ENCODE measurements at regions not wholly inside any gene's neighbourhood (a gene's known extent, or its start where the extent isn't known, plus 50 kb on each side); places are given as distances from the start of the nearest gene placed in this dataset.

- CTCF ChIA-PET: no interaction called here
- peak; percentile 86 for ATAC-seq
These were observed 54.1 kb upstream of the IBSP start for GRCh38 chr4:87745064-87745807.

GRCh38 chr4:87746001-87746400 lies 53.4 kb upstream of the IBSP start:
- Histone ChIP-seq H3K4me3 (replicated peaks in 1 of 2; ENCODE audit: low read depth in 1 of 2, low read length in 2 of 2) (no peak overlapping the region), H3K27me3 (ENCODE audit: insufficient read depth, low read length) (no peaks in the 10 kb centered on the region), H3K4me2 (ENCODE audit: low read length) (no peak overlapping the region), H3K36me3 (ENCODE audit: control insufficient read depth in 1 of 2, insufficient read depth in 2 of 2, low read length in 2 of 2) (no peaks in the 10 kb centered on the region), H3K9ac (ENCODE audit: low read length) (no peak overlapping the region), H3K9me3 (ENCODE audit: control insufficient read depth in 1 of 2, insufficient read depth in 1 of 2, low read depth in 1 of 2, low read length in 2 of 2) (no peaks in the 10 kb centered on the region), H3K79me2 (ENCODE audit: insufficient read depth, low read length) (no peaks in the 10 kb centered on the region), H4K20me1 (ENCODE audit: insufficient read depth) (no peaks in the 10 kb centered on the region), H3K9me2 (ENCODE audit: insufficient read depth) (no peaks in the 10 kb centered on the region), H3K4me1 (ENCODE audit: control insufficient read depth in 1 of 2, insufficient read depth in 2 of 2, low read length in 2 of 2) (no peaks in the 10 kb centered on the region), H3K27ac (ENCODE audit: low read depth, low read length) (no peak overlapping the region), H2AFZ (ENCODE audit: low read depth, low read length, poor library complexity, severe bottlenecking) (no peak overlapping the region)
- BruUV-seq (replicated peaks): no TSS peak
- intact Hi-C loops (cut with micrococcal nuclease): no loop called here
- CTCF ChIA-PET: no interaction called here
- ATAC-seq (no peak), DNase-seq (ENCODE audit: low read depth, low spot score) (no peak)
- POLR2A ChIA-PET: no interaction called here
- RAD21 ChIA-PET (ENCODE audit: low non-redundant PET in 1 of 2, low total read pairs in 2 of 2, uncharacterized antibody in 2 of 2, unreplicated experiment in 2 of 2): no interaction called here
- TF ChIP-seq SP1 (IDR thresholded peaks at IDR 0.05; ENCODE audit: low read depth) (no peak), SIN3A (IDR thresholded peaks at IDR 0.05; ENCODE audit: low read depth) (no peak), JUND (IDR thresholded peaks at IDR 0.05) (no peak), CBX3 (IDR thresholded peaks at IDR 0.05; ENCODE audit: low read depth) (no peak), YY1 (IDR thresholded peaks at IDR 0.05; ENCODE audit: extremely low read depth, insufficient replicate concordance, low read depth, low read length) (no peak), EGR1 (IDR thresholded peaks at IDR 0.05; ENCODE audit: low read depth) (no peak), CEBPB (IDR thresholded peaks at IDR 0.05; ENCODE audit: low read depth) (no peak), RAD21 (IDR thresholded peaks at IDR 0.05; ENCODE audit: low read depth) (no peak), FOSL1 (IDR thresholded peaks at IDR 0.05; ENCODE audit: low read depth) (no peak), ZNF274 (IDR thresholded peaks at IDR 0.05; ENCODE audit: low read depth, low read length) (no peak), ATF3 (IDR thresholded peaks at IDR 0.05) (no peak), EZH2 (IDR thresholded peaks at IDR 0.05) (no peak), CTCF (IDR thresholded peaks at IDR 0.05 in 2 of 3, conservative IDR thresholded peaks at IDR 0.05 in 1 of 3; ENCODE audit: borderline replicate concordance in 1 of 3, insufficient read depth in 1 of 3, low read depth in 2 of 3, low read length in 2 of 3) (no peak), ZBTB33 (IDR thresholded peaks at IDR 0.05; ENCODE audit: extremely low read depth, insufficient replicate concordance, low read length) (no peak)

More at GRCh38 chr4:87745064-87745807, 54.1 kb upstream of the IBSP start:
- no peak overlapping the region for H3K9ac ChIP-seq (ENCODE audit: low read length)
- DNase-seq (ENCODE audit: low read depth, low spot score): no peak
- no peaks in the 10 kb centered on the region for H4K20me1 ChIP-seq (ENCODE audit: insufficient read depth)
- no peak overlapping the region for H2AFZ ChIP-seq (ENCODE audit: low read depth, low read length, poor library complexity, severe bottlenecking)
- H3K4me1 ChIP-seq (ENCODE audit: control insufficient read depth in 1 of 2, insufficient read depth in 2 of 2, low read length in 2 of 2): no peaks in the 10 kb centered on the region
- no peaks in the 10 kb centered on the region for H3K36me3 ChIP-seq (ENCODE audit: control insufficient read depth in 1 of 2, insufficient read depth in 2 of 2, low read length in 2 of 2)
- intact Hi-C loops (cut with micrococcal nuclease): no loop called here
- H3K4me3 ChIP-seq (replicated peaks in 1 of 2; ENCODE audit: low read depth in 1 of 2, low read length in 2 of 2): no peak overlapping the region
- BruUV-seq (replicated peaks): no TSS peak
- no peaks in the 10 kb centered on the region for H3K9me3 ChIP-seq (ENCODE audit: control insufficient read depth in 1 of 2, insufficient read depth in 1 of 2, low read depth in 1 of 2, low read length in 2 of 2)
- no peaks in the 10 kb centered on the region for H3K79me2 ChIP-seq (ENCODE audit: insufficient read depth, low read length)
- no peak overlapping the region for H3K4me2 ChIP-seq (ENCODE audit: low read length)
- ChIA-PET POLR2A (no interaction called here), RAD21 (ENCODE audit: low non-redundant PET in 1 of 2, low total read pairs in 2 of 2, uncharacterized antibody in 2 of 2, unreplicated experiment in 2 of 2) (no interaction called here)
- no peaks in the 10 kb centered on the region for H3K27me3 ChIP-seq (ENCODE audit: insufficient read depth, low read length)
- no peaks in the 10 kb centered on the region for H3K9me2 ChIP-seq (ENCODE audit: insufficient read depth)
- TF ChIP-seq SIN3A (IDR thresholded peaks at IDR 0.05; ENCODE audit: low read depth) (no peak), POLR2AphosphoS5 (IDR thresholded peaks at IDR 0.05; ENCODE audit: low read depth, low read length) (no peak), ATF3 (IDR thresholded peaks at IDR 0.05) (no peak), ELF1 (IDR thresholded peaks at IDR 0.05; ENCODE audit: borderline replicate concordance, low read depth) (no peak), RAD21 (IDR thresholded peaks at IDR 0.05; ENCODE audit: low read depth) (no peak)
- H3K27ac ChIP-seq (ENCODE audit: low read depth, low read length): no peak overlapping the region

All from HCT116 (cell line).